ENCODE measurements at regions not wholly inside any gene's neighbourhood (a gene's known extent, or its start where the extent isn't known, plus 50 kb on each side); places are given as distances from the start of the nearest gene placed in this dataset.
"Not testable (repeated sequence)": the region's sequence is repeated elsewhere in the genome, so short reads cannot be mapped to it uniquely, and the experiment has no call there.

DNA sequence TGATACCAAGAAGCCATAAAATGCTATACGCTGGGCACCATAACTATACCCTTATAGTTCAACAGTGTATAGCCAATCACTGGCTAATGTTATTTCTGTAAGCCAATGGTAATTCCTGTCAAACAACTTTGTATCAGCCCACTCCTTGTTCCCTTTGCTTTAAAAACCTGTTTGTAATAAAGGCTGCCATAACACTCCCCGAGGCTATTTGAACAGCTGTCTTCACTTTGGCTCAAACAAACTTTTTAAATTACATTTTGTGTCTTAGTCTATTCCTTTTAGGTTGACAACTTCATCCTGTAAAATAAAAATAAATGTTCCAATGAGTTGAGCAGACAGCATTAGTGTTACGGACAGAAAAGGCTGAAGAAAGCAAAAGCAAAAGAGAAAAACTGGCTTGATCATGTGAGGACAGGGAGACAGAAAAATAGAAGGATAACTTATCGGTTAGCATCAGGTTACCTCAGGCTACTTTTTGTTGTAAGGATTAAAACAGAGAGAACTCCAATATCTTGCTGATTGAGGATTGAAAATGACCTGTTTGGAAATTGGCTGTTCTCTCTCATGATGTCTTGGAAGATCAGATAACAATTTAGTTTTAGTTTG lies 95.0 kb downstream of the AASDHPPT start:
- no peaks in the 10 kb centered on the region for H4K20me1 ChIP-seq (ENCODE audit: insufficient read depth, low read depth, low read length)
- no peaks in the 10 kb centered on the region for H3K79me2 ChIP-seq (ENCODE audit: low read length)
- no peak overlapping the region for H3K9ac ChIP-seq (ENCODE audit: low read length)
- no peaks in the 10 kb centered on the region for H3K9me3 ChIP-seq (ENCODE audit: low read length)
- H3K27ac ChIP-seq (ENCODE audit: low read length): no peak overlapping the region
- DNase-seq: no peak
- H2AFZ ChIP-seq (ENCODE audit: low read length): no peak overlapping the region
- no peaks in the 10 kb centered on the region for H3K27me3 ChIP-seq (ENCODE audit: low read length)
- H3K9me2 ChIP-seq (replicated peaks; ENCODE audit: insufficient read depth, low read length): no peaks in the 10 kb centered on the region
- H3K36me3 ChIP-seq (ENCODE audit: insufficient read depth, low read length): no peaks in the 10 kb centered on the region
- H3K4me3 ChIP-seq (ENCODE audit: low read length): no peak overlapping the region
- no peaks in the 10 kb centered on the region for H3K4me1 ChIP-seq (ENCODE audit: low read length)
- no peak overlapping the region for H3K4me2 ChIP-seq (ENCODE audit: low read depth, low read length, poor library complexity, severe bottlenecking)

- Histone ChIP-seq H2AFZ (ENCODE audit: low read length) (no peak overlapping the region), H3K79me2 (ENCODE audit: low read length) (no peaks in the 10 kb centered on the region), H3K27ac (ENCODE audit: low read length) (no peak overlapping the region), H3K9me3 (ENCODE audit: low read length) (no peaks in the 10 kb centered on the region), H3K36me3 (ENCODE audit: insufficient read depth, low read length) (no peaks in the 10 kb centered on the region), H3K4me1 (ENCODE audit: low read length) (no peaks in the 10 kb centered on the region), H3K27me3 (ENCODE audit: low read length) (no peaks in the 10 kb centered on the region), H4K20me1 (ENCODE audit: insufficient read depth, low read depth, low read length) (no peaks in the 10 kb centered on the region), H3K9ac (ENCODE audit: low read length) (no peak overlapping the region), H3K4me3 (ENCODE audit: low read length) (no peak overlapping the region), H3K9me2 (replicated peaks; ENCODE audit: insufficient read depth, low read length) (no peaks in the 10 kb centered on the region), H3K4me2 (ENCODE audit: low read depth, low read length, poor library complexity, severe bottlenecking) (no peak overlapping the region)
- DNase-seq: no peak
These were observed 95.8 kb downstream of the AASDHPPT start for GRCh38 chr11:106173291-106173690.

- not testable (repeated sequence) for DNase-seq; H3K4me1 ChIP-seq (ENCODE audit: low read length); H3K9ac ChIP-seq (ENCODE audit: low read length); H3K9me3 ChIP-seq (ENCODE audit: low read length); H3K4me3 ChIP-seq (ENCODE audit: low read length); H3K79me2 ChIP-seq (ENCODE audit: low read length); H3K9me2 ChIP-seq (replicated peaks; ENCODE audit: insufficient read depth, low read length); H3K27me3 ChIP-seq (ENCODE audit: low read length); H3K4me2 ChIP-seq (ENCODE audit: low read depth, low read length, poor library complexity, severe bottlenecking); H4K20me1 ChIP-seq (ENCODE audit: insufficient read depth, low read depth, low read length); H3K27ac ChIP-seq (ENCODE audit: low read length); H2AFZ ChIP-seq (ENCODE audit: low read length); H3K36me3 ChIP-seq (ENCODE audit: insufficient read depth, low read length)
These were observed 96.5 kb downstream of the AASDHPPT start for GRCh38 chr11:106174003-106174402.

DNA sequence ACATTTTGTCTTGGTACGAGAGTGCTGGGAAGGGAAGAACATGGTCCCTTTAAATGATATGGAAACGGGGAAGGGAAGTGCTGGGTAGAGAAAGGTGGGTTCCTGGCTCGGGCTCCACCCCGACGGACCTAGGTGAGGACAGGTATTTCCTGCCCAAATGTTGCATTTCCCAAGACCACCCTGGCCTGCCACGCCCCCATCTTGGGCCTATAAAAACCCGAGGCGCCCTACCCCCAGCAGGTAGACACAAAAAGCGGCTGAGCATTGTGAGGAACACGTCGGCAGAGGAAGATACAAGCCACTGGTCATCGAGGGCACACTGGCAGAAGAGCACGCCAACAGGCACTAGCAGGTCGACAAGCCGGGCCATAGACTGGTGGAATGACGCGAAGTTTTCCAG lies 99.4 kb downstream of the AASDHPPT start:
- no peak for DNase-seq
- Histone ChIP-seq H3K27me3 (ENCODE audit: low read length) (no peaks in the 10 kb centered on the region), H3K9ac (ENCODE audit: low read length) (no peak overlapping the region), H3K9me3 (ENCODE audit: low read length) (no peaks in the 10 kb centered on the region), H3K79me2 (ENCODE audit: low read length) (no peaks in the 10 kb centered on the region), H3K36me3 (ENCODE audit: insufficient read depth, low read length) (no peaks in the 10 kb centered on the region), H3K9me2 (replicated peaks; ENCODE audit: insufficient read depth, low read length) (no peaks in the 10 kb centered on the region), H3K27ac (ENCODE audit: low read length) (no peak overlapping the region), H3K4me2 (ENCODE audit: low read depth, low read length, poor library complexity, severe bottlenecking) (no peak overlapping the region), H4K20me1 (ENCODE audit: insufficient read depth, low read depth, low read length) (no peaks in the 10 kb centered on the region), H2AFZ (ENCODE audit: low read length) (no peak overlapping the region), H3K4me1 (ENCODE audit: low read length) (no peaks in the 10 kb centered on the region), H3K4me3 (ENCODE audit: low read length) (no peak overlapping the region)

GRCh38 chr11:106177311-106177710 lies 99.8 kb downstream of the AASDHPPT start:
- no peak for DNase-seq
- no peak overlapping the region for H3K27ac ChIP-seq (ENCODE audit: low read length)
- no peaks in the 10 kb centered on the region for H3K79me2 ChIP-seq (ENCODE audit: low read length)
- H3K4me1 ChIP-seq (ENCODE audit: low read length): no peaks in the 10 kb centered on the region
- H3K4me3 ChIP-seq (ENCODE audit: low read length): no peak overlapping the region
- no peaks in the 10 kb centered on the region for H3K9me2 ChIP-seq (replicated peaks; ENCODE audit: insufficient read depth, low read length)
- no peak overlapping the region for H3K9ac ChIP-seq (ENCODE audit: low read length)
- no peak overlapping the region for H2AFZ ChIP-seq (ENCODE audit: low read length)
- H3K4me2 ChIP-seq (ENCODE audit: low read depth, low read length, poor library complexity, severe bottlenecking): no peak overlapping the region
- H3K36me3 ChIP-seq (ENCODE audit: insufficient read depth, low read length): no peaks in the 10 kb centered on the region
- H4K20me1 ChIP-seq (ENCODE audit: insufficient read depth, low read depth, low read length): no peaks in the 10 kb centered on the region
- H3K27me3 ChIP-seq (ENCODE audit: low read length): no peaks in the 10 kb centered on the region
- no peaks in the 10 kb centered on the region for H3K9me3 ChIP-seq (ENCODE audit: low read length)

DNA sequence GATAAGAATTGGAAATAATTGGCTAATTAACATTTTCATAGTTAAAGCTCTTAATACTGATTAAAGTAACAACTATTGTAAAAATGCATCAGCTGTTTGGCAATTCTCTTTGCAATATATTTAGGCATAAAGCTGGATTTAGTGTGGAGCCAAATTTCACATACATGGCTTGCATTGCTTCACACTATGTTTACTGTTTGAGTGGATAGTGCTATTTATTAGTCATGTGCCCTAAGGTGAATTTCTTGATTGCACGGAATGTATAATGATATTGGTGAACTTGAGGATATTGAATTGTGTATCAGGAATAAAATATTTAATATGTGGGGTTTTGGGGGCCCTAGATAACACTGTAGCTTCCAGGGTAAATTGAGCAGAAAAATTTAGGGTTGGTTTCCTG lies 100.9 kb downstream of the AASDHPPT start:
- Histone ChIP-seq H3K9ac (ENCODE audit: low read length) (no peak overlapping the region), H2AFZ (ENCODE audit: low read length) (no peak overlapping the region), H3K36me3 (ENCODE audit: insufficient read depth, low read length) (no peaks in the 10 kb centered on the region), H3K4me3 (ENCODE audit: low read length) (no peak overlapping the region), H3K4me1 (ENCODE audit: low read length) (no peaks in the 10 kb centered on the region), H3K27me3 (ENCODE audit: low read length) (no peaks in the 10 kb centered on the region), H3K27ac (ENCODE audit: low read length) (no peak overlapping the region), H4K20me1 (ENCODE audit: insufficient read depth, low read depth, low read length) (no peaks in the 10 kb centered on the region), H3K9me3 (ENCODE audit: low read length) (no peaks in the 10 kb centered on the region), H3K9me2 (replicated peaks; ENCODE audit: insufficient read depth, low read length) (no peaks in the 10 kb centered on the region), H3K79me2 (ENCODE audit: low read length) (no peaks in the 10 kb centered on the region), H3K4me2 (ENCODE audit: low read depth, low read length, poor library complexity, severe bottlenecking) (no peak overlapping the region)
- no peak for DNase-seq

DNA sequence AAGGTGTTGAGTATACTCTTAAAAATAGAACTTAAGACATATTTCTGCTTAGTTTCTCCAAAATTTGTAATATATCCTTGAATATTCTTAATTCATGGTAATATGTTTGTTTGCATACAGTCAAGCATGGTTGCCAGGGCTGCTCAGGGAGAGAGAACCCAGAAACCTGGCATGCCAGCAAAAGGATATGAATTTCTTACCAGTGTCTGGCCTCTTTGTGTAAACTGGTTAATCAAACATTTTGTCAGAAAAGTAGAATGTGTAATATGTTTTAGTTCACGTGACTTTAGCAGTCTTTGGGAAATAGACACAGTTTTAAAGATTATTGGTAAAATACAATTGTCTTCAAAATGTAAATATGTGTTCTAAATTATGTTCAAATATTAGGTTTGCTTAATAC lies 101.6 kb downstream of the AASDHPPT start:
- no peak overlapping the region for H3K27ac ChIP-seq (ENCODE audit: low read length)
- no peaks in the 10 kb centered on the region for H3K9me3 ChIP-seq (ENCODE audit: low read length)
- H3K79me2 ChIP-seq (ENCODE audit: low read length): no peaks in the 10 kb centered on the region
- no peak overlapping the region for H3K4me2 ChIP-seq (ENCODE audit: low read depth, low read length, poor library complexity, severe bottlenecking)
- H3K9me2 ChIP-seq (replicated peaks; ENCODE audit: insufficient read depth, low read length): 0 out of 2 replicates have a peak, but pooled peaks cover 4% of the 10 kb centered on the region
- no peak overlapping the region for H2AFZ ChIP-seq (ENCODE audit: low read length)
- H3K4me3 ChIP-seq (ENCODE audit: low read length): no peak overlapping the region
- H3K4me1 ChIP-seq (ENCODE audit: low read length): no peaks in the 10 kb centered on the region
- H4K20me1 ChIP-seq (ENCODE audit: insufficient read depth, low read depth, low read length): no peaks in the 10 kb centered on the region
- H3K9ac ChIP-seq (ENCODE audit: low read length): no peak overlapping the region
- no peaks in the 10 kb centered on the region for H3K27me3 ChIP-seq (ENCODE audit: low read length)
- no peak for DNase-seq
- H3K36me3 ChIP-seq (ENCODE audit: insufficient read depth, low read length): no peaks in the 10 kb centered on the region

GRCh38 chr11:106186630-106187029 lies 109.2 kb downstream of the AASDHPPT start:
- H3K4me2 ChIP-seq (ENCODE audit: low read depth, low read length, poor library complexity, severe bottlenecking): no peak overlapping the region
- 0 out of 2 replicates have a peak, but pooled peaks cover 4% of the 10 kb centered on the region for H3K9me2 ChIP-seq (replicated peaks; ENCODE audit: insufficient read depth, low read length)
- no peak overlapping the region for H3K27ac ChIP-seq (ENCODE audit: low read length)
- H3K27me3 ChIP-seq (ENCODE audit: low read length): no peaks in the 10 kb centered on the region
- H3K9ac ChIP-seq (ENCODE audit: low read length): no peak overlapping the region
- no peaks in the 10 kb centered on the region for H3K79me2 ChIP-seq (ENCODE audit: low read length)
- no peak overlapping the region for H2AFZ ChIP-seq (ENCODE audit: low read length)
- no peak overlapping the region for H3K4me3 ChIP-seq (ENCODE audit: low read length)
- no peak for DNase-seq
- H3K36me3 ChIP-seq (ENCODE audit: insufficient read depth, low read length): no peaks in the 10 kb centered on the region
- H4K20me1 ChIP-seq (ENCODE audit: insufficient read depth, low read depth, low read length): no peaks in the 10 kb centered on the region
- peaks cover 3% of the 10 kb centered on the region; the same call in 1 of the 2 replicates for H3K9me3 ChIP-seq (ENCODE audit: low read length)
- no peaks in the 10 kb centered on the region for H3K4me1 ChIP-seq (ENCODE audit: low read length)
